HuH-7.5 (cell line): ENCODE measurements at regions not wholly inside any gene's neighbourhood (a gene's known extent, or its start where the extent isn't known, plus 50 kb on each side); places are given as distances from the start of the nearest gene placed in this dataset.
"Not testable (repeated sequence)": the region's sequence is repeated elsewhere in the genome, so short reads cannot be mapped to it uniquely, and the experiment has no call there.

Experiments used
- DNase-seq: peaks from one replicate; pipeline ENCODE4 v3.0.0; 2011; ENCODE audit warnings: low spot score

- DNase-seq = no peak
Measured at GRCh38 chr10:36050763-36051499, 408.8 kb upstream of the FZD8 start.

GRCh38 chr10:36048780-36049179 is 406.7 kb upstream of the FZD8 start:
- no peak for DNase-seq

GRCh38 chr10:36048236-36048635 is 406.1 kb upstream of the FZD8 start:
- DNase-seq = no peak

- no peak for DNase-seq
Measured at GRCh38 chr10:36042135-36042534, 400.0 kb upstream of the FZD8 start.

GRCh38 chr10:36038316-36038955 is 396.3 kb upstream of the FZD8 start:
- DNase-seq = no peak

- no peak for DNase-seq
Measured at GRCh38 chr10:36036137-36036536, 394.0 kb upstream of the FZD8 start.

GRCh38 chr10:36033808-36034207 is 391.7 kb upstream of the FZD8 start:
- DNase-seq = no peak

GRCh38 chr10:36030516-36030915 is 388.4 kb upstream of the FZD8 start:
- no peak for DNase-seq

GRCh38 chr10:36026656-36027390 is 384.7 kb upstream of the FZD8 start:
- no peak for DNase-seq

- DNase-seq = no peak
Measured at GRCh38 chr10:36026081-36026480, 384.0 kb upstream of the FZD8 start.

GRCh38 chr10:36023939-36024338 is 381.8 kb upstream of the FZD8 start:
- DNase-seq = no peak

- DNase-seq = no peak
Measured at GRCh38 chr10:36021096-36021495, 379.0 kb upstream of the FZD8 start.

GRCh38 chr10:36019749-36020148 is 377.7 kb upstream of the FZD8 start:
- DNase-seq = no peak

GRCh38 chr10:36018996-36019395 is 376.9 kb upstream of the FZD8 start:
- DNase-seq = no peak

GRCh38 chr10:36017137-36017536 is 375.0 kb upstream of the FZD8 start:
- DNase-seq = no peak

- DNase-seq = no peak
Measured at GRCh38 chr10:36007369-36007768, 365.3 kb upstream of the FZD8 start.

- DNase-seq = no peak
Measured at GRCh38 chr10:36003688-36004087, 361.6 kb upstream of the FZD8 start.

GRCh38 chr10:36003031-36003600 is 361.0 kb upstream of the FZD8 start:
- no peak for DNase-seq

- DNase-seq = no peak
Measured at GRCh38 chr10:36002445-36002844, 360.3 kb upstream of the FZD8 start.

- not testable (repeated sequence) for DNase-seq
Measured at GRCh38 chr10:36000754-36001153, 358.7 kb upstream of the FZD8 start.

GRCh38 chr10:35998026-35998425 is 355.9 kb upstream of the FZD8 start:
- no peak for DNase-seq

GRCh38 chr10:35995485-35995884 is 353.4 kb upstream of the FZD8 start:
- DNase-seq = no peak
